ENCODE measurements at regions not wholly inside any gene's neighbourhood (a gene's known extent, or its start where the extent isn't known, plus 50 kb on each side); places are given as distances from the start of the nearest gene placed in this dataset.

DNA sequence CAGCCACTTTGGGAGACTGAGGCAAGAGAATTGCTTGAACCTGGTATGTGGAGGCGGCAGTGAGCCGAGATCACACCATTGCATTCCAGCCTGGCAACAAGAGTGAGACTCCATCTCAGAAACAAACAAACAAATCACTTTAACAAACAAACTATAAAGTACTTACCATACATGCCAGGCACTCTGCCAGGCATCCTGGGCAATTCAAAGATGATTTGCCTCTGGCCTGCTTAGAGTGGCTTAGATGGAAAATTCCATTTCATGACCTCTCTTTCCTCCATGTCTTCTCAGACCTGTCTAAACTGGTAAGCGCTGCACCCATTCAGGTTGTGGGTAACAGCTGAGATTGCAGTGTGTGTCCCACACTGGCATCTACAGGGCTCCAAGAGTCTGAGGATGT is 273.2 kb downstream of the BCL2 start:
- TF ChIP-seq, protein P1, sequence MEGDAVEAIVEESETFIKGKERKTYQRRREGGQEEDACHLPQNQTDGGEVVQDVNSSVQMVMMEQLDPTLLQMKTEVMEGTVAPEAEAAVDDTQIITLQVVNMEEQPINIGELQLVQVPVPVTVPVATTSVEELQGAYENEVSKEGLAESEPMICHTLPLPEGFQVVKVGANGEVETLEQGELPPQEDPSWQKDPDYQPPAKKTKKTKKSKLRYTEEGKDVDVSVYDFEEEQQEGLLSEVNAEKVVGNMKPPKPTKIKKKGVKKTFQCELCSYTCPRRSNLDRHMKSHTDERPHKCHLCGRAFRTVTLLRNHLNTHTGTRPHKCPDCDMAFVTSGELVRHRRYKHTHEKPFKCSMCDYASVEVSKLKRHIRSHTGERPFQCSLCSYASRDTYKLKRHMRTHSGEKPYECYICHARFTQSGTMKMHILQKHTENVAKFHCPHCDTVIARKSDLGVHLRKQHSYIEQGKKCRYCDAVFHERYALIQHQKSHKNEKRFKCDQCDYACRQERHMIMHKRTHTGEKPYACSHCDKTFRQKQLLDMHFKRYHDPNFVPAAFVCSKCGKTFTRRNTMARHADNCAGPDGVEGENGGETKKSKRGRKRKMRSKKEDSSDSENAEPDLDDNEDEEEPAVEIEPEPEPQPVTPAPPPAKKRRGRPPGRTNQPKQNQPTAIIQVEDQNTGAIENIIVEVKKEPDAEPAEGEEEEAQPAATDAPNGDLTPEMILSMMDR (IDR thresholded peaks at IDR 0.05 in 8 of 11, conservative IDR thresholded peaks at IDR 0.05 in 3 of 11), result no peak
- no peak for TF ChIP-seq POLR2AphosphoS5 (IDR thresholded peaks at IDR 0.05)
- TF ChIP-seq POLR2A (IDR thresholded peaks at IDR 0.05), result no peak

Measured in spleen (tissue), 7 donors.